ENCODE measurements at regions not wholly inside any gene's neighbourhood (a gene's known extent, or its start where the extent isn't known, plus 50 kb on each side); places are given as distances from the start of the nearest gene placed in this dataset.
"Not testable (repeated sequence)": the region's sequence is repeated elsewhere in the genome, so short reads cannot be mapped to it uniquely, and the experiment has no call there.

GRCh38 chr19:28454083-28454482, 758.9 kb downstream of the UQCRFS1 start:
- no peak for DNase-seq

- no peak for DNase-seq
Measured at GRCh38 chr19:28453420-28453819, 759.5 kb downstream of the UQCRFS1 start.

GRCh38 chr19:28449803-28450202, 763.1 kb downstream of the UQCRFS1 start:
- DNase-seq, result no peak

GRCh38 chr19:28446511-28446910, 766.4 kb downstream of the UQCRFS1 start:
- no peak for DNase-seq

- DNase-seq, result no peak
Measured at GRCh38 chr19:28445826-28446225, 767.1 kb downstream of the UQCRFS1 start.

- no peak for DNase-seq
Measured at GRCh38 chr19:28444362-28444761, 768.6 kb downstream of the UQCRFS1 start.

GRCh38 chr19:28443361-28443760, 769.6 kb downstream of the UQCRFS1 start:
- DNase-seq, result no peak

- no peak for DNase-seq
Measured at GRCh38 chr19:28437390-28438346, 775.3 kb downstream of the UQCRFS1 start.

GRCh38 chr19:28436320-28436719, 776.6 kb downstream of the UQCRFS1 start:
- no peak for DNase-seq

- no peak for DNase-seq
Measured at GRCh38 chr19:28435551-28436271, 777.2 kb downstream of the UQCRFS1 start.

- not testable (repeated sequence) for DNase-seq
Measured at GRCh38 chr19:28434794-28435193, 778.2 kb downstream of the UQCRFS1 start.

- DNase-seq, result not testable (repeated sequence)
Measured at GRCh38 chr19:28434365-28434764, 778.6 kb downstream of the UQCRFS1 start.

GRCh38 chr19:28433166-28433565, 779.8 kb downstream of the UQCRFS1 start:
- DNase-seq, result not testable (repeated sequence)

- no peak for DNase-seq
Measured at GRCh38 chr19:28430214-28430613, 782.7 kb downstream of the UQCRFS1 start.

- no peak for DNase-seq
Measured at GRCh38 chr19:28429356-28429755, 783.6 kb downstream of the UQCRFS1 start.

GRCh38 chr19:28428663-28429348, 784.1 kb downstream of the UQCRFS1 start:
- DNase-seq, result no peak

GRCh38 chr19:28427376-28428083, 785.4 kb downstream of the UQCRFS1 start:
- DNase-seq, result no peak

GRCh38 chr19:28426730-28427225, 786.2 kb downstream of the UQCRFS1 start:
- DNase-seq, result no peak

GRCh38 chr19:28426110-28426729, 786.7 kb downstream of the UQCRFS1 start:
- no peak for DNase-seq

GRCh38 chr19:28425046-28425931, 787.7 kb downstream of the UQCRFS1 start:
- no peak for DNase-seq

- DNase-seq, result no peak
Measured at GRCh38 chr19:28424662-28425045, 788.3 kb downstream of the UQCRFS1 start.
